AG09309 (cell line): ENCODE measurements at regions not wholly inside any gene's neighbourhood (a gene's known extent, or its start where the extent isn't known, plus 50 kb on each side); places are given as distances from the start of the nearest gene placed in this dataset.

Experiments
- DNase-seq: peaks from one replicate; pipeline ENCODE4 v3.0.0-alpha.2; 2010; ENCODE audit warnings: low read depth
- H3K4me3 ChIP-seq: 2 replicates; pipeline ENCODE4 v1.5.1; 2011; ENCODE audit warnings: mild to moderate bottlenecking, low read depth, low read length, moderate library complexity; ENCODE audit not compliant: control insufficient read depth
- TF ChIP-seq, protein P1 (sequence below): IDR thresholded peaks from 2 replicates; pipeline ENCODE4 v1.5.1; 2011; ENCODE audit warnings: mild to moderate bottlenecking, low read depth, low read length, inconsistent platforms; ENCODE audit not compliant: insufficient read depth, control insufficient read depth; ENCODE audit errors: missing control alignments

DNA sequence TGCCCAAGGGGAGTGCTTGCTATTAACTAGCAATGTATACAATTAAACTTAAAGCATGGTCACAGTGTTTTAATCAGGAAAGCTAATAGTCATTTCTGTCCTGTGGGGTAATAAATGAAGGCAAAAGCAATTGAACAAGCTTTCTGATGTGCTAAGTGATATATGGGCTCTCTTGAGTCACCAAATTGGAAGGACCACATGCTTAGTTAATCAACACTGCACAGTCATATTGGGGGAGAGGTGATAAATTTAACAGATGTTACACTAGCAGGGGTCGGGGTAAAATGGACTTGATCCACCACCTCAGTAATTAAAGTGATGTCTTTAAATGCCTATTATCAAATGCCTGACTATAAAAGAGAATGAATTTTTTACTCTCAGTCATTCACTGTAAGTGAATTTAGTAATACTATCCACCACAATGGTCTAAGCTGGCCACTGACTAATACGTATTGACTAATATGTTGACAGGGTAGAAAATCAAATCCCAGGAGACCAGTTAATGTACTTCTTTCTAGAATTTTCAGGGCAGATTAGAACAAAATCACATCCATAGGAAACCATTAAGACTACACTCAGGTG is 736.3 kb downstream of the RPS29 start:
- no peak overlapping the region for H3K4me3 ChIP-seq
- no peak for DNase-seq
- TF ChIP-seq, protein P1, sequence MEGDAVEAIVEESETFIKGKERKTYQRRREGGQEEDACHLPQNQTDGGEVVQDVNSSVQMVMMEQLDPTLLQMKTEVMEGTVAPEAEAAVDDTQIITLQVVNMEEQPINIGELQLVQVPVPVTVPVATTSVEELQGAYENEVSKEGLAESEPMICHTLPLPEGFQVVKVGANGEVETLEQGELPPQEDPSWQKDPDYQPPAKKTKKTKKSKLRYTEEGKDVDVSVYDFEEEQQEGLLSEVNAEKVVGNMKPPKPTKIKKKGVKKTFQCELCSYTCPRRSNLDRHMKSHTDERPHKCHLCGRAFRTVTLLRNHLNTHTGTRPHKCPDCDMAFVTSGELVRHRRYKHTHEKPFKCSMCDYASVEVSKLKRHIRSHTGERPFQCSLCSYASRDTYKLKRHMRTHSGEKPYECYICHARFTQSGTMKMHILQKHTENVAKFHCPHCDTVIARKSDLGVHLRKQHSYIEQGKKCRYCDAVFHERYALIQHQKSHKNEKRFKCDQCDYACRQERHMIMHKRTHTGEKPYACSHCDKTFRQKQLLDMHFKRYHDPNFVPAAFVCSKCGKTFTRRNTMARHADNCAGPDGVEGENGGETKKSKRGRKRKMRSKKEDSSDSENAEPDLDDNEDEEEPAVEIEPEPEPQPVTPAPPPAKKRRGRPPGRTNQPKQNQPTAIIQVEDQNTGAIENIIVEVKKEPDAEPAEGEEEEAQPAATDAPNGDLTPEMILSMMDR: no peak

DNA sequence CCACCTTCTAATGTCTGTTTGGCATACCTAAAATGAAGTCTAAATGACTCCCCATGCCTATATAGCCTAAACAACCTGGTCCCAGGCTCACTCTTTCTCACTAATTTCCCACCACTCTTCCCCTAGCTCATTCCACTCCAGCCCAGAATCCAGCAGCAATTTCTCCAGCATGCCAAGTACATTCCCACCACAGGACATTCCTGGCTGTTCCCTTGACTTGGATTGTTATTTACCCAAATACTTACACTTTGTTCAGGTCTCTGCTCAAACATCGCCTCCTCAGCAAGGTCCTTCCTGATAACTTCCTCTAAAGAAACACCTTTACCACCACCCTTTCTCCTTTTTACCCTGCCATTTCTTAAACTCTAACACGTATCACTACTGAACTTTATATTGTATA is 743.4 kb downstream of the RPS29 start:
- TF ChIP-seq, protein P1: no peak
- no peak overlapping the region for H3K4me3 ChIP-seq
- no peak for DNase-seq

DNA sequence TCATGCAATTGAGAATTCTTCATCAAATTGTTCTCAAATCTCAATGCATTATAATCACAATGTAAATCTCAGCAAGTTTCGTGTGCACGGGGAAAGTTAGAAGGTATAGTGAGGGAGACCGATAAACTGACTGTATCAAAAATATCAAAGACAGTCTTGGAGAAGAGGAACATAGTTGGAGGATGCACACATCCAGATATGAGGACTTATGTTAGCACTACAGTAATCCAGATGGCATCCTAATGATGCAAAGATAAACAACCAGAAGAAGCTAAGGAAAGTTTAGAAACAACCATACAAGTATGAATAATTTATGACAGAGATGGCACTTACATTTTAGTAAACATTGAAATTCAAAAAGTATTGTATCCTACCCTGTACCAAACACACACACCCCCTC is 760.1 kb downstream of the RPS29 start:
- no peak for DNase-seq
- no peak overlapping the region for H3K4me3 ChIP-seq
- TF ChIP-seq, protein P1: no peak

DNA sequence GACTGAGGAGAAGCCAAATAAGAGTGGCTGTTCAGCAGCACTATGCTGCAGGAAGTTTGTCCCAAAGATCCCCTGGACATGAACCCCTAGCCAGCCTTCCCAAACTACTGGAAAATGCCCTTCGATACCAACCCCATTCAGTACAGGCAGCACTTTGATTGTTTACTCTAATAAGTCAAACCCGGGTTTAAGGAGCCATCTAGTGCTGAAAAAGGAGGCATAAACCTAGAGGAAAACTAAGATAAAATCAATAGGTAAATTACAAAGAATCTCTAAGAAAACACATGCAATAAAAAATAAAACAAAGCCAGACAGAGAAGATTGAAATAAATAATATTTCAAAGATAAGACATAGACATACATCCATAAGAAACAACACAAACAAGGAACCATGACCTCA is 771.6 kb downstream of the RPS29 start:
- no peak overlapping the region for H3K4me3 ChIP-seq
- DNase-seq: no peak
- TF ChIP-seq, protein P1: no peak

DNA sequence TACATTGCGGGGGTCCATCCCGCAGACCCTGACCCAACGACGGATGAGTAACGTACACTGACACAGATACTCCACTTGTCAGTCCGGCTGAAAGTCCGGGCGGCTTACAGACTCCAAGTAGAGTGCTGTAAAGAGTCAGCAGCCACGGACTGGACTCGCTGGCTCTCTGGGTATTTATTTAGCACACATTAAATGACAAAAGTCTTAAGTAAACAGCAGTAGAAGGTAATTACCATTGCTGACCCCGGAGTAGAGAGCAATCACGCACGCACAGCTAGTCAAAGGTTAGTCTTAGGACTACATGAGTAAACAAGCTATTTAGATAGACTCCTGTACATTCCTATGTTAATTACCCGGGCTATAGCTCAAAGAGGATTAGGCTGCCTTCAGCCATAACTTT is 780.9 kb downstream of the RPS29 start:
- TF ChIP-seq, protein P1: no peak
- no peak overlapping the region for H3K4me3 ChIP-seq
- no peak for DNase-seq

DNA sequence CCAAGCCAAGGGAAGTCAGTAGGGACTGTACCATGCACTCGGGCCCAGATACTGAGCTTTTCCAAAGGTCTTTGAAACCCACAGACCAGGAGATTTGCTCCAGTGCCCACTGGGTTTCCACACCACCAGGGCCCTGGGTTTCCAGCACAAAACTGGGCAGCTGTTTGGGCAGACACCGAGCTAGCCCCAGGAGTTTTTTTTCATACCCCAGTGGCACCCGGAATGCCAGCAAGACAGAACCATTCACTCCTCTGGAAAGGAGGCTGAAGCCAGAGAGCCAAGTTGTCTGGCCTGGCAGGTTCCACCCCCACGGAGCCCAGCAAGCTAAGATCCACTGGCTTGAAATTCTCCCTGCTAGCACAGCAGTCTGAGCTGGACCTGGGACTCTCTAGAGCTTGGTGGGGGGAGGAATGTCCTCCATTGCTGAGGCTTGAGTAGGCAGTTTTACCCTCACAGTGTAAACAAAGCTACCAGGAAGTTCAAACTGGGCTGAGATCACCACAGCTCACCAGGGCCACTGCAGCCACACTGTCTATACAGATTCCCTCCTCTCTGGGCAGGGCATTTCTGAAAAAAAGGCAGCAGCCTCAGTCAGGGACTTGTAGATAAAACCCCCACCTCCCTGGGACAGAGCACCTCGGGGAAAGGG is 793.7 kb downstream of the RPS29 start:
- TF ChIP-seq, protein P1: no peak

More for the DNA sequence above, 793.7 kb downstream of the RPS29 start:
- no peak overlapping the region for H3K4me3 ChIP-seq
- no peak for DNase-seq
